GM23338 (cell line): ENCODE measurements at regions not wholly inside any gene's neighbourhood (a gene's known extent, or its start where the extent isn't known, plus 50 kb on each side); places are given as distances from the start of the nearest gene placed in this dataset.

Experiments
- ATAC-seq: fragments of 200-7000 bp; cut with Tn5 transposase; 3 replicates; pipeline ENCODE4 v1.9.1; 2020
- DNase-seq: peaks from one replicate; pipeline ENCODE4 v3.0.0-alpha.2; 2015; ENCODE audit warnings: low spot score
- H2AFZ ChIP-seq: fragments of 200-600 bp; sonication (generic); 2 replicates; pipeline ENCODE4 v1.8.0; 2016; ENCODE audit warnings: antibody characterized with exemption, mild to moderate bottlenecking, moderate library complexity
- H3F3A ChIP-seq: fragments of 200-600 bp; sonication (generic); replicated peaks from 2 replicates; pipeline ENCODE4 v1.8.0; 2017; ENCODE audit warnings: antibody characterized with exemption, mixed run types, low read depth
- H3K27ac ChIP-seq: fragments of 200-600 bp; sonication (generic); 2 replicates; pipeline ENCODE4 v1.6.1; 2016; ENCODE audit warnings: low read depth
- H3K27me3 ChIP-seq: fragments of 200-600 bp; sonication (generic); 2 replicates; pipeline ENCODE4 v1.8.0; 2016; ENCODE audit warnings: mild to moderate bottlenecking, mixed run types, moderate library complexity; ENCODE audit not compliant: insufficient read depth
- H3K36me3 ChIP-seq: fragments of 200-600 bp; sonication (generic); 2 replicates; pipeline ENCODE4 v1.8.0; 2016; ENCODE audit warnings: mild to moderate bottlenecking; ENCODE audit not compliant: insufficient read depth
- H3K4me1 ChIP-seq: fragments of 200-600 bp; sonication (generic); 2 replicates; pipeline ENCODE4 v1.8.0; 2016; ENCODE audit warnings: mild to moderate bottlenecking, moderate library complexity; ENCODE audit not compliant: insufficient read depth
- H3K4me2 ChIP-seq: fragments of 200-600 bp; sonication (generic); 2 replicates; pipeline ENCODE4 v1.7.1; 2017; ENCODE audit warnings: mixed run types
- H3K4me3 ChIP-seq: fragments of 200-600 bp; sonication (generic); 2 replicates; pipeline ENCODE4 v1.6.1; 2016; ENCODE audit warnings: mixed run types
- H3K79me2 ChIP-seq: fragments of 200-600 bp; sonication (generic); replicated peaks from 2 replicates; pipeline ENCODE4 v1.8.0; 2017; ENCODE audit warnings: mild to moderate bottlenecking; ENCODE audit not compliant: insufficient read depth
- H3K9me2 ChIP-seq: fragments of 200-600 bp; sonication (generic); 2 replicates; pipeline ENCODE4 v1.8.0; 2017; ENCODE audit not compliant: insufficient read depth
- H4K20me1 ChIP-seq: fragments of 200-600 bp; sonication (generic); replicated peaks from 2 replicates; pipeline ENCODE4 v1.8.0; 2017; ENCODE audit warnings: mild to moderate bottlenecking; ENCODE audit not compliant: insufficient read depth
- H3K27ac Mint-ChIP-seq: 2 replicates; pipeline ENCODE4 v1.8.0; 2020; ENCODE audit warnings: inconsistent platforms, mild to moderate bottlenecking, moderate library complexity, mixed read lengths
- H3K27me3 Mint-ChIP-seq: 3 replicates; pipeline ENCODE4 v1.8.0; 2022; ENCODE audit warnings: low read depth, mild to moderate bottlenecking, moderate library complexity, mixed read lengths, inconsistent platforms; ENCODE audit not compliant: insufficient read depth, poor library complexity
- H3K36me3 Mint-ChIP-seq: 3 replicates; pipeline ENCODE4 v1.8.0; 2021; ENCODE audit warnings: low read depth, mild to moderate bottlenecking, inconsistent platforms, moderate library complexity, mixed read lengths
- H3K4me1 Mint-ChIP-seq: 3 replicates; pipeline ENCODE4 v1.8.0; 2020; ENCODE audit warnings: mild to moderate bottlenecking, inconsistent platforms, mixed read lengths
- H3K4me3 Mint-ChIP-seq: 3 replicates; pipeline ENCODE4 v1.8.0; 2021; ENCODE audit warnings: moderate library complexity, mild to moderate bottlenecking, inconsistent platforms, mixed read lengths
- H3K9me3 Mint-ChIP-seq: 3 replicates; pipeline ENCODE4 v1.8.0; 2020; ENCODE audit warnings: moderate library complexity, mild to moderate bottlenecking, inconsistent platforms, mixed read lengths
- CREB1 ChIP-seq: fragments of 250-450 bp; sonication (Bioruptor Pico); IDR thresholded peaks from 2 replicates; pipeline ENCODE4 v1.5.0; 2020; ENCODE audit warnings: low read depth, mild to moderate bottlenecking, moderate library complexity
- CTCF ChIP-seq, 2 experiments: fragments of 200-600 bp in 1 of 2; sonication (generic) in 1 of 2; conservative IDR thresholded peaks; 2 replicates each; pipeline versions ENCODE4 v1.5.1 to v1.6.1; 2016 to 2017; ENCODE audit warnings: antibody characterized with exemption in 2 of 2, low read depth in 2 of 2, mild to moderate bottlenecking in 2 of 2, moderate library complexity in 1 of 2
- ETS1 ChIP-seq: IDR thresholded peaks from 2 replicates; pipeline ENCODE4 v1.6.1; 2016; ENCODE audit warnings: antibody characterized with exemption
- EZH2 ChIP-seq: fragments of 200-600 bp; sonication (generic); IDR thresholded peaks from one replicate; pipeline ENCODE4 v1.8.0; 2017; ENCODE audit warnings: antibody characterized with exemption, mild to moderate bottlenecking, low read depth; ENCODE audit not compliant: unreplicated experiment
- EZH2phosphoT487 ChIP-seq: fragments of 200-600 bp; sonication (generic); IDR thresholded peaks from one replicate; pipeline ENCODE4 v1.8.1; 2018; ENCODE audit warnings: antibody characterized with exemption; ENCODE audit not compliant: unreplicated experiment
- JUNB ChIP-seq: IDR thresholded peaks from one replicate; pipeline ENCODE4 v1.6.1; 2016; ENCODE audit warnings: antibody characterized with exemption; ENCODE audit not compliant: unreplicated experiment
- NANOG ChIP-seq: IDR thresholded peaks from 2 replicates; pipeline ENCODE4 v1.6.1; 2016; ENCODE audit warnings: antibody characterized with exemption, borderline replicate concordance
- POLR2AphosphoS5 ChIP-seq: IDR thresholded peaks from 2 replicates; pipeline ENCODE4 v1.6.1; 2016; ENCODE audit warnings: antibody characterized with exemption, low read depth
- REST ChIP-seq: IDR thresholded peaks from one replicate; pipeline ENCODE4 v1.6.1; 2018; ENCODE audit warnings: antibody characterized with exemption; ENCODE audit not compliant: unreplicated experiment
- STAT1 ChIP-seq: IDR thresholded peaks from one replicate; pipeline ENCODE4 v1.6.1; 2016; ENCODE audit warnings: antibody characterized with exemption; ENCODE audit not compliant: unreplicated experiment
- ZNF114 ChIP-seq: fragments of 250-450 bp; sonication (Bioruptor Pico); IDR thresholded peaks from 2 replicates; pipeline ENCODE4 v1.5.0; 2020; ENCODE audit warnings: mild to moderate bottlenecking, moderate library complexity
- ZNF331 ChIP-seq: fragments of 250-450 bp; sonication (Bioruptor Pico); IDR thresholded peaks from 2 replicates; pipeline ENCODE4 v1.5.0; 2020; ENCODE audit warnings: low read depth, mild to moderate bottlenecking, moderate library complexity
- ZNF462 ChIP-seq: fragments of 250-450 bp; sonication (Bioruptor Pico); IDR thresholded peaks from 2 replicates; pipeline ENCODE4 v1.5.0; 2020; ENCODE audit warnings: mild to moderate bottlenecking, moderate library complexity

GRCh38 chr5:6914347-6914746, 201.1 kb downstream of the TENT4A start:
- H3K27ac ChIP-seq = no peak overlapping the region
- Mint-ChIP-seq H3K27ac (no peak overlapping the region), H3K4me3 (no peak overlapping the region), H3K9me3 (peaks cover 6% of the 10 kb centered on the region; the same call in 1 of the 3 replicates), H3K27me3 (no peaks in the 10 kb centered on the region), H3K36me3 (no peaks in the 10 kb centered on the region), H3K4me1 (0 out of 3 replicates have a peak, but pooled peaks cover 2% of the 10 kb centered on the region)
- H3K27me3 ChIP-seq = no peaks in the 10 kb centered on the region
- ATAC-seq (no peak), DNase-seq (no peak)
- H3K4me2 ChIP-seq = no peak overlapping the region
- H3K4me3 ChIP-seq = no peak overlapping the region
- no peaks in the 10 kb centered on the region for H3K36me3 ChIP-seq
- H2AFZ ChIP-seq = no peak overlapping the region
- no peaks in the 10 kb centered on the region for H3K79me2 ChIP-seq
- H3F3A ChIP-seq = no peaks in the 10 kb centered on the region
- H3K4me1 ChIP-seq = no peaks in the 10 kb centered on the region
- no peak for TF ChIP-seq ZNF462
- no peak for TF ChIP-seq EZH2phosphoT487
- TF ChIP-seq CREB1 (CRISPR knock-in tag) = no peak
- TF ChIP-seq CTCF (conservative IDR thresholded peaks at IDR 0.05; ENCODE audit: low read depth in 2 of 2) = no peak
- TF ChIP-seq ZNF331 (CRISPR knock-in tag) = no peak
- no peak for TF ChIP-seq JUNB
- TF ChIP-seq REST = no peak
- TF ChIP-seq EZH2 = no peak
- TF ChIP-seq POLR2AphosphoS5 = no peak
- TF ChIP-seq ETS1 = no peak
- no peak for TF ChIP-seq STAT1
- no peak for TF ChIP-seq ZNF114 (CRISPR knock-in tag)
- no peak for TF ChIP-seq NANOG
- H3K9me2 ChIP-seq = no peaks in the 10 kb centered on the region
- no peaks in the 10 kb centered on the region for H4K20me1 ChIP-seq
